ENCODE measurements at regions not wholly inside any gene's neighbourhood (a gene's known extent, or its start where the extent isn't known, plus 50 kb on each side); places are given as distances from the start of the nearest gene placed in this dataset.

DNA sequence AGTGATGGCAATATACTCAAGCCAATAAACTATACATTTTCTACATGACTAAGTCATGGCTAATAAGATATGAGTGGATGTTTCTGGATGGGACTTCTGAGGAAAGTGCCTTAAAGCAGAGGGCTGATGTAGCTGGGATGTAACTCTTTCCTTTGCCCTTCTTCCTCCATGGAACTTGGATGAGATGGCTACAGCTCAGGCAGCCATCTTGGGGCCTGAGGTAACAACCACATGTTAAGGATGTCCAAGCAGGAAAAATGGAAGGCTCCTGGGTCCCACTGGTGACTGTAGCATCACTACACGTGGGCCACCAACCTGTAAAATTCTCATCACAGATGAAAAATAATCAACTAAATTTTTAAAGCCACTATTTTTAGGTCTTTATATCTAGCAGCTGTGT lies 54.4 kb upstream of the GRIP1 start:
- Histone ChIP-seq H3K9ac (no peak overlapping the region), H3K79me2 (peaks cover 14% of the 10 kb centered on the region), H3K36me3 (ENCODE audit: control insufficient read depth, insufficient read depth, low read length) (no peaks in the 10 kb centered on the region), H2AFZ (no peak overlapping the region), H3K27me3 (ENCODE audit: control insufficient read depth, insufficient read depth, low read length) (no peaks in the 10 kb centered on the region), H3K9me3 (ENCODE audit: control insufficient read depth, low read length) (no peaks in the 10 kb centered on the region), H3K4me3 (ENCODE audit: low read depth, low read length) (no peak overlapping the region), H3K4me1 (no peaks in the 10 kb centered on the region), H3K27ac (no peak overlapping the region), H3K4me2 (ENCODE audit: low read length) (no peak overlapping the region)
- TF ChIP-seq, protein P1, sequence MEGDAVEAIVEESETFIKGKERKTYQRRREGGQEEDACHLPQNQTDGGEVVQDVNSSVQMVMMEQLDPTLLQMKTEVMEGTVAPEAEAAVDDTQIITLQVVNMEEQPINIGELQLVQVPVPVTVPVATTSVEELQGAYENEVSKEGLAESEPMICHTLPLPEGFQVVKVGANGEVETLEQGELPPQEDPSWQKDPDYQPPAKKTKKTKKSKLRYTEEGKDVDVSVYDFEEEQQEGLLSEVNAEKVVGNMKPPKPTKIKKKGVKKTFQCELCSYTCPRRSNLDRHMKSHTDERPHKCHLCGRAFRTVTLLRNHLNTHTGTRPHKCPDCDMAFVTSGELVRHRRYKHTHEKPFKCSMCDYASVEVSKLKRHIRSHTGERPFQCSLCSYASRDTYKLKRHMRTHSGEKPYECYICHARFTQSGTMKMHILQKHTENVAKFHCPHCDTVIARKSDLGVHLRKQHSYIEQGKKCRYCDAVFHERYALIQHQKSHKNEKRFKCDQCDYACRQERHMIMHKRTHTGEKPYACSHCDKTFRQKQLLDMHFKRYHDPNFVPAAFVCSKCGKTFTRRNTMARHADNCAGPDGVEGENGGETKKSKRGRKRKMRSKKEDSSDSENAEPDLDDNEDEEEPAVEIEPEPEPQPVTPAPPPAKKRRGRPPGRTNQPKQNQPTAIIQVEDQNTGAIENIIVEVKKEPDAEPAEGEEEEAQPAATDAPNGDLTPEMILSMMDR (IDR thresholded peaks at IDR 0.05), result no peak

DNA sequence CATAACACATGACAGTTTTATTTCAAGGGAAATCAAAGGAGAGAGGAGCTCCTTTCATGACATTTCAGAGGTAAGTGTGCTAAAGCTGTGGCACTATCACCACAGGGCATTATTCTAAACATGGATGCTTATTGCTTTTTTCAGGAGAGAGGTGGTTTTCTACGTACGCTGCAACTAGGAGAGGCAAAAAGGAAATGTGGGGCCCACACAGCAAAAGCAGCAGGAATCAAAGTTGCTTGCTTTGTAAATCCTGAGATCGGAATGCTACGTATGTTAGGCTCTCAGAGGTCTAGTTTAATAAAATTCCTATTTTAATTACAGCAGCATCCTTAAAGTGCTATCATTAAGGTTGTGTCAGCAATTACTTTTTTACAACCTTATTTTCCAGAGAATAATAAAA lies 55.0 kb upstream of the GRIP1 start:
- H3K4me2 ChIP-seq (ENCODE audit: low read length), result no peak overlapping the region
- H2AFZ ChIP-seq, result no peak overlapping the region
- H3K4me1 ChIP-seq, result no peaks in the 10 kb centered on the region
- peaks cover 14% of the 10 kb centered on the region for H3K79me2 ChIP-seq
- TF ChIP-seq, protein P1 (IDR thresholded peaks at IDR 0.05), result no peak
- H3K27me3 ChIP-seq (ENCODE audit: control insufficient read depth, insufficient read depth, low read length), result no peaks in the 10 kb centered on the region
- no peak overlapping the region for H3K9ac ChIP-seq
- H3K27ac ChIP-seq, result no peak overlapping the region
- H3K4me3 ChIP-seq (ENCODE audit: low read depth, low read length), result no peak overlapping the region
- no peaks in the 10 kb centered on the region for H3K9me3 ChIP-seq (ENCODE audit: control insufficient read depth, low read length)
- H3K36me3 ChIP-seq (ENCODE audit: control insufficient read depth, insufficient read depth, low read length), result no peaks in the 10 kb centered on the region

DNA sequence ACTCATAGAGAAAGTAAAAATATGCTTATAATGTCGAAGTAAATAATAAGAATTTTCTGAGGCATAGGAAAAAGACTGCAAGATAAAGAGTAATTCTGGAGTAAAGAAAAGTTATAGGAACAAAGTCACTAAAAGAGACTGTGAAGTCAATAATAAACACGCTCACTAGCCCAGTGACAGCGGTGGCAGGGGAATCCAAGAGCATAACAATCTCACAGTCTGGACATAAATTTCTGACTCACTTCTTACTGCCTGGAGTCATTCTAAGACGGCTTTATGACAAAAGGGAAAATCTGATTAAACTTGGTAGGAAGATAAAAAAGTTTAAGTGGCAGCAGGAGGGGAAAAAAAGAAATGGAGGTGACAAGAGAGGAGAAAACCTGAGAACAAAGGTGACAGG lies 56.4 kb upstream of the GRIP1 start:
- TF ChIP-seq, protein P1 (IDR thresholded peaks at IDR 0.05), result no peak
- no peak overlapping the region for H3K4me2 ChIP-seq (ENCODE audit: low read length)
- H3K27ac ChIP-seq, result no peak overlapping the region
- H3K79me2 ChIP-seq, result peaks cover 9% of the 10 kb centered on the region
- no peaks in the 10 kb centered on the region for H3K9me3 ChIP-seq (ENCODE audit: control insufficient read depth, low read length)
- no peak overlapping the region for H2AFZ ChIP-seq
- H3K9ac ChIP-seq, result no peak overlapping the region
- H3K4me1 ChIP-seq, result no peaks in the 10 kb centered on the region
- H3K36me3 ChIP-seq (ENCODE audit: control insufficient read depth, insufficient read depth, low read length), result no peaks in the 10 kb centered on the region
- H3K4me3 ChIP-seq (ENCODE audit: low read depth, low read length), result no peak overlapping the region
- H3K27me3 ChIP-seq (ENCODE audit: control insufficient read depth, insufficient read depth, low read length), result no peaks in the 10 kb centered on the region

DNA sequence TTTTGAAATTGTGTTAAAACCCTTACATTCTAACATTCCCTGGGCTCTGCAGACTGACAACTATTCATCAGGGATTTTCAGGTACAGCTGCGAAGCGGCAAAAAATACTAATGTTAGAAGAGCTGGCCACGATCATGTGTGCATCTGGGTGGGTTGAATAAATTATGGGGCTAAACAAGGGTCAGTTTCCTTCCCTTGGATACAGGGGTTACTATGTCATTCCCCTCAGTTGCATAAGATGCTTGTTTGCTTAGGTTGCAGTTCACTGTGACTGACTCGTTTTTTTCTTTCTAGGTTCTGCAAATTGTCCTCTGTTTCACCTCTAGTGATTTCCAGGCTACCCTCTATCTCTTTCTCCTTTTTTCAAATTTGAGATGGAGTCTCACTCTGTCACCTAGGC lies 58.1 kb upstream of the GRIP1 start:
- H3K27me3 ChIP-seq (ENCODE audit: control insufficient read depth, insufficient read depth, low read length), result no peaks in the 10 kb centered on the region
- H3K4me1 ChIP-seq, result peaks cover 2% of the 10 kb centered on the region
- TF ChIP-seq, protein P1 (IDR thresholded peaks at IDR 0.05), result no peak
- H3K4me3 ChIP-seq (ENCODE audit: low read depth, low read length), result no peak overlapping the region
- H3K79me2 ChIP-seq, result peaks cover 9% of the 10 kb centered on the region
- H3K4me2 ChIP-seq (ENCODE audit: low read length), result no peak overlapping the region
- H3K27ac ChIP-seq, result no peak overlapping the region
- H3K9me3 ChIP-seq (ENCODE audit: control insufficient read depth, low read length), result no peaks in the 10 kb centered on the region
- H2AFZ ChIP-seq, result no peak overlapping the region
- no peak overlapping the region for H3K9ac ChIP-seq
- H3K36me3 ChIP-seq (ENCODE audit: control insufficient read depth, insufficient read depth, low read length), result no peaks in the 10 kb centered on the region

DNA sequence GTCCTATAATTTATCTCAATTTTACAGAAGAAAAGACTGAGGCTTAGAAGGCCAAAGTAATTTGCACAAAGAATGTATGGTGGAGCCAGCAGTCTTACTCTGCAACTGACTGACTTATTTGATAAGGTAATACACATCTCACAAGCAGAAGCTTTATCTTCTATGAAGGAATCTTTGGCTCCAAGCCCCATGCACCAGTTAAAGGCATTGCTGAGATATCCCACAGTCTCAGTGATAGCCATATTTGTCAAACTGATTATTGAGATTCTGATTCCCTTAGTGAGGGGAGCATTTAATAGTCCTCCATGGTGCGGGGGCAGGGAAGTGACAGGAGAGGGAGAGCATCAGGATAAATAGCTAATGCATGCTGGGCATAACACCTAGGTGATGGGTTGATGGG lies 60.4 kb upstream of the GRIP1 start:
- Histone ChIP-seq H2AFZ (no peak overlapping the region), H3K27me3 (ENCODE audit: control insufficient read depth, insufficient read depth, low read length) (no peaks in the 10 kb centered on the region), H3K9ac (no peak overlapping the region), H3K36me3 (ENCODE audit: control insufficient read depth, insufficient read depth, low read length) (no peaks in the 10 kb centered on the region), H3K4me3 (ENCODE audit: low read depth, low read length) (no peak overlapping the region), H3K4me2 (ENCODE audit: low read length) (no peak overlapping the region), H3K9me3 (ENCODE audit: control insufficient read depth, low read length) (no peaks in the 10 kb centered on the region), H3K4me1 (peaks cover 3% of the 10 kb centered on the region), H3K79me2 (peaks cover 7% of the 10 kb centered on the region), H3K27ac (no peak overlapping the region)
- TF ChIP-seq, protein P1 (IDR thresholded peaks at IDR 0.05), result no peak

Data from parathyroid adenoma (tissue), 2 donors.